Endometrial microvascular endothelial cells (primary cell): ENCODE measurements at regions not wholly inside any gene's neighbourhood (a gene's known extent, or its start where the extent isn't known, plus 50 kb on each side); places are given as distances from the start of the nearest gene placed in this dataset.

Experiments used
- in situ Hi-C: cut with HindIII; loops from 2 replicates; pipeline ENCODE4 v1.10.0; 2017; ENCODE audit warnings: low sequenced_read_pairs, low pct_unique_long_range_greater_than_20kb; ENCODE audit errors: inconsistent ontology term

GRCh38 chr5:68738841-68739240, 355.0 kb upstream of the SLC30A5 start:
- in situ Hi-C loops, result no loop called here

- in situ Hi-C loops, result no loop called here
Observed at GRCh38 chr5:68739752-68740151, 354.1 kb upstream of the SLC30A5 start.

- in situ Hi-C loops, result no loop called here
Observed at GRCh38 chr5:68740226-68740910, 353.4 kb upstream of the SLC30A5 start.

- in situ Hi-C loops, result no loop called here
Observed at GRCh38 chr5:68744206-68744605, 349.6 kb upstream of the SLC30A5 start.

GRCh38 chr5:68745448-68745847, 348.4 kb upstream of the SLC30A5 start:
- in situ Hi-C loops, result no loop called here

GRCh38 chr5:68746220-68746619, 347.6 kb upstream of the SLC30A5 start:
- in situ Hi-C loops, result no loop called here

- in situ Hi-C loops, result no loop called here
Observed at GRCh38 chr5:68746643-68747420, 347.0 kb upstream of the SLC30A5 start.

GRCh38 chr5:68747521-68747920, 346.3 kb upstream of the SLC30A5 start:
- in situ Hi-C loops, result no loop called here

- in situ Hi-C loops, result no loop called here
Observed at GRCh38 chr5:68748101-68748500, 345.7 kb upstream of the SLC30A5 start.

- in situ Hi-C loops, result no loop called here
Observed at GRCh38 chr5:68749077-68749476, 344.7 kb upstream of the SLC30A5 start.

- in situ Hi-C loops, result no loop called here
Observed at GRCh38 chr5:68749631-68750030, 344.2 kb upstream of the SLC30A5 start.

- in situ Hi-C loops, result no loop called here
Observed at GRCh38 chr5:68751661-68752060, 342.2 kb upstream of the SLC30A5 start.

- in situ Hi-C loops, result no loop called here
Observed at GRCh38 chr5:68754536-68754935, 339.3 kb upstream of the SLC30A5 start.

- in situ Hi-C loops, result no loop called here
Observed at GRCh38 chr5:68755293-68755692, 338.5 kb upstream of the SLC30A5 start.

GRCh38 chr5:68757006-68757405, 336.8 kb upstream of the SLC30A5 start:
- in situ Hi-C loops, result no loop called here

- in situ Hi-C loops, result no loop called here
Observed at GRCh38 chr5:68757626-68758212, 336.1 kb upstream of the SLC30A5 start.

- in situ Hi-C loops, result no loop called here
Observed at GRCh38 chr5:68759593-68759992, 334.2 kb upstream of the SLC30A5 start.

- in situ Hi-C loops, result no loop called here
Observed at GRCh38 chr5:68762201-68762600, 331.6 kb upstream of the SLC30A5 start.

- in situ Hi-C loops, result no loop called here
Observed at GRCh38 chr5:68766952-68767464, 326.8 kb upstream of the SLC30A5 start.

- in situ Hi-C loops, result no loop called here
Observed at GRCh38 chr5:68770551-68770950, 323.3 kb upstream of the SLC30A5 start.
